Stimulated activated CD8-positive, alpha-beta memory T cell treated with anti-CD3 and anti-CD28 coated beads, Interleukin-7, amount 100 ng/mL, for 48 hours (primary cell): ENCODE measurements at regions not wholly inside any gene's neighbourhood (a gene's known extent, or its start where the extent isn't known, plus 50 kb on each side); places are given as distances from the start of the nearest gene placed in this dataset.

Experiments used
- DNase-seq, 2 donors: peaks; one replicate each; pipeline ENCODE4 v3.0.0-alpha.2; 2020; ENCODE audit warnings: low read depth in 1 of 2; ENCODE audit errors: extremely low read depth in 1 of 2

DNA sequence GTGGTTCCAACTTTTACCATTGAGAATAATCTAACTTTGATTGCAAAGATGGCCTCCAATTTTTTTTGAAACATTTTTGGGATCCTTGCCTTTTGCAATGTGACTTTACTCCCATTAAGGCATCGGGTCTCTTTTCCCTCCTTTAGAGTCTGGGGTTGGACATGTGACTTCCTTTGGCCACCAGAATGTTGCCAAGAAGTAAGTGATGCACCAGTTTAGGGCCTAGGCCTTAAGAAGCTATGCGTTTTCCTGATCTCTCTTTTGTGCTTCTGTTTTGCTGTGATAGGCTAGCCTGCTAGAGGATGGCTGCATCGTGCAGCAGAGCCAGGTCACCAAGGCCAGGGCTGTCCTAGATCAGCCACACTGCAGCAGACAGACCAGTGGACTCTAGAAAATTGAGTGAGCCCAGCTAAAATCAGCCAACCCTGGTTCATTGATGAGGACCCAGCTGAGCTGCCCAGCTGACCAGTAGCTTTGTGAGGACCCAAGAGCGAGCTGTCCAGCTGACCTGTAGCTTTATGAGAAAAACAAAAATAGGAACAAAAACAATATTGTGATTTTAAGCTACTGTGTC, 594.0 kb upstream of the JAG1 start:
- DNase-seq = no peak

DNA sequence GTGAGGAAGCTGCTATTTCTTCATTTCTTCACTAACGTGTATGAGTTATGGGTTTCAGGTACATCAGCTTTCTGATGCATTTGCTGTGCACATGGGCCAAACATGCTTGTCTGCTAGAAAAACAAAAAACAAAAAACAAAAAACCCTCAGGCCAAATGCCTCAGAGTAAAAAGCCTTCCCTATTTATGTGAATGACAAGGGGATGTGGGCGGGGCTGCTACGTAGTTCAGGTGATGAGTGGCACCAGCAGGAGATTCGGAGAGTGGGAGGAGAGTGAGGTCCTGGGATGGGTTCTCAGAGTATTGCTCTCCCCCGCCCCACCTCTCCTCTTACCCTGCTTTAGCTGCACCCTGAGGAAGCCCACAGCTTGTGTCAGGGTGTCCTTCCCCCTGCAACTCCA, 596.8 kb upstream of the JAG1 start:
- no peak for DNase-seq

DNA sequence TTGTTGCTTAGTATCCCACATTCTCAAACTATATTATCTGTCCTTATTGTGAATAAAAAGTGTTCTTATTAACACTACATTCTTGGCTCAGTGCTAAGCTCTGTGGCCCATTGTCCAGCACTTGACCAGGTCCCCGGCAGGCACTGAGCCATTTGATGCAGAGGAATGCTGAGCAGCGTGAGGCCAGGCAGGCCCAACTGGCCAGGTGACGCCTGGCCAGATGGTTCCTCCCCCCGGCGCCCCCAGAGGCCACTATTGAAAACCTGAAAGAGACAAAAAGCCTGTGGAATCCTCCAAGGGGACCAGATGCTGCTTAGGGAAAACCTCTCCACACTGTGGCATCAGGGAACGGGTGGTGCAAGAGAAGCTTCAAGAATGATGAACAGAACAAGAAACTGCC, 597.5 kb upstream of the JAG1 start:
- no peak for DNase-seq

DNA sequence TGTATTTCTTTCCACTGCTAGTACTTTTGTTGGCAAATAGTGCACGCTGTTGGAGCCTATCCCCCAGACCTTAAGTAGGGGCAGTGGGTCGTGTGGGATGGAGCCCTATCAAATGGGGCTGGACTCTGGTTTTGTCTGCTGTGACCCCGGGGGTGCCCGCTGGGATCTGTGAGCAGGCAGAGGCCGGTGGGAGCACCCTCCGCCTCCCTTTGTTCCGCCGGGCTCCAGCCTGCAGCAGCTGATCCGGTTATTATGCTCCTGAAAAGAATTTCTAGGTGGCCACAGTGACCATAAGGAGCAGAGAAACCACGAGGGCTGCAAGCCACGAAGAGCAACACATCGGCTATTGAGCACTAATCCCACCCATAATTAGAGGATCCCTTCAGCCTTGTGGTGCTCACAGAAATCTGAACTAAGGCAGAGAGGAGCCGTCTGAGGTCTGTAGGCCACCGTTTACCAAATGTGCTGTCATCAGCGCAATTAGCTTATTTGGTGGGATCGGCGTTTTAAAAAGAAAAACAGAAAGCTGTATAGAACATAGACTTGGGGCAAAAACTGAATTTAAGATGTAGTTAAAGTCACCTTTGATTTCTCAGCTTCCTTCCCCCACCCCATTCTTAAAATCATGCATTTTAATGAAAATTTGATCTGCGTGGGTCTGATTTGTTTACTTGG, 598.3 kb upstream of the JAG1 start:
- no peak for DNase-seq

DNA sequence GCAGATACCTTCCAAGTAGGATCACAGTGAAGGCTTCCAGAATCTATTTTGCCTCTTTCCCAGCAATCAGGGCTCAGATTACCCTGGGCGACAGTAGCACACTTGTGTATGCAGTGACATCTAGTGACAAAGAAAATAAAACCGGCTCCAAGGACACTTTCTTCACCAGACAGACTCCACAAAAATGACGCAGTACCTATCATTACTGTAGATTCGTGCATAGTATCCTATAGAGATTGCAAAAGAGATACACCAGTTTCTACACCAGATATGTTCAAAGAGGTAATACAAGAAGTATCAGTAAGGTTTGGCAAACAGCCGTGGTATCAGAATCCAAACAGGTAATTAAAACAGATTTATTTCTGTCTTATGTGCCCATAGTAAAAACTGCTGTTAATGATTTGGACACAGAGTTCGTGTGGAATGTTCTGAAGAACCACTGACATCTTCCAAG, 600.4 kb upstream of the JAG1 start:
- no peak for DNase-seq

DNA sequence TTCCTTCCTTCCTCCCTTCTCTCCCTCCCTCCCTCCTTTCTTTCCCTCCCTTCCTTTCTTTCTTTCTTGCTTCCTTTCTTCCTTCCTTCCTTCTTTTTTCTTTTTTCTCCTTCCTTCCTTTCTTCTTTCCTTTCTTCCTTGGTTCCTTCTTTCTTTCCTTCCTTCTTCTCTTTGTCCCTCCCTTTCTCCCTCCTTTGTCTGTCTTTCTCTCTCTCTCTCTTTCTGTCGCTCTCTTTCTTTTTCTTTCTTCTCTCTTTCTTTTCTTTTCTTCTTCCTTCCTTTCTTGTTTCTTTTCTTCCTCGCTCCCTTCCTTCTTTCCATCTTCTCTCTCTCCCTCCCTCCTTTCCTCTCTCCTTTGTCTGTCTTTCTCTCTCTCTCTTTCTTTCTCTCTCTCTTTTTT, 601.9 kb upstream of the JAG1 start:
- DNase-seq = no peak

DNA sequence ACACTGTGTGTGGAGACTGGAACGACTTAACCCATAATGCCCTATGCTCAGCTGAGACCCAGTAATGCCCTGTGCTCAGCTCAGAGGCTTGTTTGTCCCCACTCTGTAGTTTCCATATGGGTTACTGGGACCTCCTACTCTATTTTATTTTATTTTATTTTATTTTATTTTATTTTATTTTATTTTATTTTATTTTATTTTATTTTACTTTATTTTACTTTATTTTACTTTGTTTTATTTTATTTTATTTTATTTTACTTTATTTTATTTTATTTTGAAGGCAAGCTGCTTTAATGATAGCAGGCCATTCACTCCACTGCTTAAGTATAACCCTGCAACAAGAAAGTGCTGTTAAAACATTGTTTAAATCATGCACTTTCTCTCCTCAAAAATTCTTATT, 603.4 kb upstream of the JAG1 start:
- DNase-seq = no peak

DNA sequence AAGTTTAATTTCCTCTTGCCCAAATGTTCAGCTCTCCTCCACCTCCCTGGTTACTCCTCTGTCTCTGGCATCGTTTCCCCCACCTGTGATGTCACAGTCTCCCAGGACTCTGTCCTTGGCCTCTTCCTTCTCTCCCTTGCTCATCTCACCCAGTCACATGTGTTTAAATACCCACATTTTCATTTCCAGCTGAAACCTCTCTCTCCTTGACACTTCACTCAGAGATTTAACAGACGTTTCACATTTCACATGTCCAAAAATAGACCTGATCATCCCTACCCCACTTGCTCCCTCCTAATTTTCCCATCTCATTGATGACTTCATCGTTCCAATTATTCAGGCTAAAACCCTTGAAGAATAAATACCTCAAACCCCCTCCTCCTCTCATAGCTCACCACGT, 604.1 kb upstream of the JAG1 start:
- DNase-seq = no peak

DNA sequence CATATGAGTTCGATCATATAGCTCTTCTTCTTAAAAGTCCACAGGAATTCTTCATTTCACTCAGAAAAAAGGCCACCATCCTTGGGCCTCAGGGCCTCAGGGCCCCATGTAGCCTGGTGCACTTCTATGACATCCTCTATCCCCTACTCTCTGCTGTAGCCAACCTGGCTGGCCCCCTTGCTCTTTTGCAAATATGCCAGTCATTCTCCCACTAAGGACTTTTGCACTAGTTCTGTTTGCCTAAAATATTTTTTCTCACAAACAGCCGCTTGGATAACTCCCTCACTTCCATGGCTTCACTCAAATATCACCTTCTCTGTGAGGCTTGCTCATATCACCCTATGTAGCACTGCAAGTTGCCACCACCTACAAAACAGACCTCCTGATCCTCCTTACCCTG, 604.7 kb upstream of the JAG1 start:
- no peak for DNase-seq

DNA sequence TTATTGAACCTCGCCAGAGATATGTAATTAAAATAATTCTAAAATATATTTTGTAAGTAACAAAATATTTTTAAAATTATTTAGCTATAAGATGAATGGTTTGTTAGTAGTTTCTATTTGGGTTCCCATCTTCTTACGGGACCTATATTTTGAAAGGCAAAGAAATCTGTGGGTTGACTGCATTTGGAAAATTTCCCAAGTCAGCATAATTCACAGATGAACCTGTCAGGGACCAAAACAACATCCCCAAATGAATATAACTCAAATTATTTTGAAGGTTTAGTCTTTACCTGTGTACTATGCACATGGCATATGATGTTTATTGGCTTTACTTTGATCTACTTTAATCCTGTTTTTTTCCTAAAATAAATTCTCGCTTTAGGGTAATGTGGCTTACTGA, 607.4 kb upstream of the JAG1 start:
- DNase-seq = no peak

DNA sequence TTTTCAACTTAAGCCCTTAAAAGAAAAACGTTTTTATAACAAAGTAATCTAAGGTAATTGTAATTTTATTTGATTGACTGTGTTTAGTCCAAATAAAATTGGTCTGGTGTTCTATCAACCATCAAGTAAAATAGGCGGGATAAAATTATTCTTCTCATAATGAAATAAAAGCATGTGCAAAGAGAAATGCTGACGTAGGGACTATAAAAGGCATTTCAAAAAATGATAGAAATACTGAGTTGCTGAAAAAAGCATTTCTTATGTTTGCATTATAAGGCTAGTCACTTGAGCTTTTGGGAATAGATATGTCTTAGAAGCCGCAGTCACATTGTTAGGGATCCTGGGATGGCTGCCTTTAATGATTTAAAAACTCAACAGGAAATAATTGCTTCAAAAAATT, 608.0 kb upstream of the JAG1 start:
- no peak for DNase-seq

DNA sequence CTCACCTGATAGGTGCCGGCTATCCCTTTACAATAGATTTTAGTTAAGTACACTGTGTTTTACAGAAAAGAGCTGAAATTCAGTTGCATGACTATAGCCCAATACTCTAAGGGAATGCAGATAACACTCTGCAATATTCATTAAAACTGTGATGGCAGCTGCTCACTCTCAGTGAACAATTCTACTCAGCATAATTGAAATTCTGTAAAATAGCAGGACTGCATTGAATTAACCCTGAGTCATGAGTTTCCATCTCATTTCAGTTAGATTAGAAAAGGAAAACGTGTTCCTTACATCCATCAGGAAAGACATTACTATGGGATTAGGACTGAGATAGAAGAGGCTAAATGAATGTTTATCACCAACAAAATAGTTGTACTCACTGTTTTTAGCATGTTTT, 613.3 kb upstream of the JAG1 start:
- no peak for DNase-seq

DNA sequence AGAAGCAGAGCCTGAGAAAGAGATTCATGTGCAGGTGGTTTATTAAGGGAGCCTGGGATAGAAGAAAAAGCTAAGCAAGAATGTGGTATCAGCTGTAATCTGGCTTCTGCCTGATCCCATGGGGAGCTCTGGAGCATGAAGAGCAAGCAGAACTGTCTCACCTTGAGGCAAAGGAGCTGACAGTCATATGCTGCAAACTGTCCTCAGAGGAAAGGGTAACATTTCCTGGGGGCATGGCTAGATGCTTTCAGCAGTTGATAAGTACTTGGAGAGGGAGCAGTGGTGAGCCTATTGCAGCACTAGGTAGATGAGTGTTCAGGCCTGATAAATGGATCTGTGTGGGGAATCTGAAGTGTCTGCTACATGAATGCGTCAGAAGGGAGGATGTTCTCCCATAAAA, 621.5 kb upstream of the BTBD3 start:
- DNase-seq = no peak

DNA sequence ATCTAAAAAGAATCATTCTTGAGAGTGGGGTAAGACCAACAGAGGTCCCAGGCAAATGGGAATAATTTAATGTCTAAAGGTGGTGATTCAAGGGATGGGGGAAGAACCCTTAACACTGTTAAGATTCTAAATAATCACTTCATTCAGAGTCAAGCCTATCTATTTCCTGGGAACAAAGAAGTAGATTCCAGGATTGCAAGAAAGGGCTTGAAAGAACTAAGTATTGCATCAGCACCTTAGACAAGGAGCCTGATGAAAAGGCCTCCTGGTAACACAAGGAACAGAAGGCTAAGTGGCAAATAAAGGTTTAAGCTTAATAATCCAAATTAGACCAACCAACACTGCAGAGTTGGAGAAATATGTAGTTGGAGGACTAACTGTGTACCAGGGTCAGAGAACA, 620.7 kb upstream of the BTBD3 start:
- no peak for DNase-seq

DNA sequence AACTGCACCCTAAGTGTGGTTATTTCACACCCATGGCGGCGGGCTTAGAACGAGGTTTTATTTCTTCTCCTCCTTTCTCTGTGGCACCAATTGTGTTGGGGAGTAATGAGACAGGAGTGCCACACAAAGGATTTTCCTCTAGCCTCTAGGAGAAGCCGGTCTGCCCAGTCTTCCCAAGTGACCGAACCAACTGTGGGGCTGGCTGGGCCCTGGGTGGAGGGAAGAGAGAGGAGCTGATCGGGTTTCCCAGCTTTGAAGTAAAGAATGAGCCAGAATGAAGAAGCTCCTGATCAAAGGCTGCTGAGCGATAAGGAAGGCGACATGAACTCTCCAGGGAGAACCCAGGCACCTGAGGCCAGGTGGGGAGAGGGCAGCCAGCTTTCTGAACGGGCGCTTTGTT, 616.0 kb upstream of the BTBD3 start:
- no peak for DNase-seq

DNA sequence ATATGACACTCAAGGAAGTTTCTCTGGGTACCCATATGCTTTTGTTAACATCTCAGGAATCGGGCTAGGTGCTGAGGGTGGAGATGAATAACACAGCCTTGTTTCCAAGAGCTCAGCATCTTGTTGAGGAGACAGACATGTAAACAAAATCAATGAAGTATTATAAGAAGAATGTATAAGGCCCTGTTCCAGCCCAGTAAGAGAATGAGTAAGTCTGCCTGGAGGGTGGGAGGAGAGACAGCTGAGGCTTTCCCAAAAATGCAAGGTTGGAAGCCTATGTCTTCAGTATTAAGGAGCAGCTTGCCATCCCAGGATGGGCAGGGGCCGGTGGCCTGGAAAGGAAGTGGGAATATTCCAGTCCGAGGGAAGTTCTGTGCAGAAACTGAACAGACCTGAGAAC, 615.3 kb upstream of the BTBD3 start:
- no peak for DNase-seq

DNA sequence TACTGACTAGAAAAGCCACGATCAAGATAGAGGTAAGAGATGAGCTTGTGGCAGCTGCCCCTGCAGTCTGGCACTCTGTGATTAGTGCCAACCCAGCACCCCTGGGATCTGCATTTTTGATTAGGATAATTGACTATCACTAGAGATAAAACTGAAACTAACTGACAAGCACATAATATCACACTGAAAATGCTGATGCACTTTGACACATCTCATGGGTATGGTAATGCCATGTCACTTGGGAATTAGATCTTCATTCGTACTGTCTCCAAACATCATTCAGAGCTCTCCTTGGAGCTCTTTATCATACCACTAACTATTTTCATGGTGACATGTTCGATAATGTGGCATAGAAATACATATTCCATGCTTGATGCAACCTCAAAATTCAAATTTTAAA, 612.9 kb upstream of the BTBD3 start:
- DNase-seq = no peak

DNA sequence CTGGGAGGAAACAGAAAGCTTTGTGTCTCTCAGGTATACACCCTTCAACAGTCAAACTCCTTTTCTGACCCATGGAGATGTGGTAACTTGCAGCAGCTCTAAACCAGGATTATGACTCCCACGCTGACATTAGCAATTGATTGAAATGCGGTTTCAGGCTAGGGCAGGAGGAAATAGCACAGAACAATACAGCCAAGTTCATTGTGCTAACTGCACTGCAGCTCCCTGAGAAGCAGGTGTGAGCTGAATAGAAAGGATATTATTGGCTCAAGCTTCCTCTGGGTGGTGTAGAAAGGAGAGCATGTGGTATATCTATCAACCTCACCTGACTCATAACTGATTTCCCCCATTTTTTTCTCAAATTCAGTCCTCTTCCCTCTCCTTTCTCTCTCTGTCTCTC, 612.3 kb upstream of the BTBD3 start:
- no peak for DNase-seq

DNA sequence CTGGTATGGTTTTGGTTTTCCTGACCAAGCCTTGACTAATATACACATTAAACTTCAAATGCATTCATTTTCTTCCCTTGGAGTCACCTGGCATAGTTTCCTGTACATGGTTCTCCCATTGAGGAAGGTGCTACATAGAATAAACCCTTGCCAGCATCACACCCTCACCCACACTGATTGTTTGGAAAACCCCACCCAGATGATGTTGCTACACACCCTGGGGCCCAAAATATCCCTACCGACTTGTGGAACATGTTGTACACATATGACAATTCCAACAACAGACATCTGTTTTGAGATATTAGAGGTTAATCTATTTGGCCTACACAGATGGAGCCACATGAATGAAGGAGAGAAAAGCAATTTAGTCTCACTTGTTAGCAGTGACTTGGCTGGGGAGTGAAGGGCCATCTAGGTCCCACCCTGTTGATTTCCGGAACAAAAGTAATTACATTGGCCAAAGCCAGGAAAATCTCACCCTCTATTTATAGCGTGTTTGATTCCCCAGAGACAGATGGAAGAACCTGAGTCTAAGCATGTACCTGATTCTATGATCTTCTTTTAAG, 606.0 kb upstream of the BTBD3 start:
- no peak for DNase-seq

DNA sequence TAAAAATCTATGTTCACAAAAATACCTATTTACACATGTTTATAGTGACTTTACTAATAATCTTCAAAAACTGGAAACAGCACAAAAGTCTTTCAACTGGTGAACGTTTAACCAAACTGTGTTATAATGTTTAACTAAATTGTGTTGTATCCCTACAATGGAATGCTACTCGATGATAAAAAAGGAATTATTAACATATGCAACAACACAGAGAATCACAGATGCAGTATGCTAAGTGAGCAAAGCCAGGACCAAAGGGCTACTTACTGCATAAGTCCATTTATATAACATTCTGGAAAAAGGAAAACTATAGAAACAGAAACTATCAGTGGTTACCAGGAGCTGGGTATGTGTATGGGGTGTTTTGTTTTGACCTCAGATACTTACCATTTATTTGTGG, 602.2 kb upstream of the BTBD3 start:
- no peak for DNase-seq

DNA sequence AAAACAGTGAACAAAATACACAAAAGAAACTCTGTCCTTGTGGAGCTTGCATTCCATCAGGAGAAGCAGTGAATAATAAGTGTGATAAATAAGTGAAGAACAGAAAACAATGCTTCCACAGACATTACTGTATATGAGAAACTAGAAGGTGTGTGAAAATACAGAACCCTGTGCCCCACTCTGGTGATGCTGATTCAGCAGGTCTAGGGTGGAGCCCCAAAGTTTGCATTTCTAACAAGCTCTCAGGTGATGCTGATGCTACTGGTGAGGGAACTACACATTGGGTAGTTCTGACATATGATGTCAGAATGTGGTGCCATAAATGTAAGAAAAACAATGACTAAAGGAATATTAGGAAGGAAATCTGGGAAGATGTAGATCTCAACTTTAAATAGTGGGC, 601.4 kb upstream of the BTBD3 start:
- no peak for DNase-seq

DNA sequence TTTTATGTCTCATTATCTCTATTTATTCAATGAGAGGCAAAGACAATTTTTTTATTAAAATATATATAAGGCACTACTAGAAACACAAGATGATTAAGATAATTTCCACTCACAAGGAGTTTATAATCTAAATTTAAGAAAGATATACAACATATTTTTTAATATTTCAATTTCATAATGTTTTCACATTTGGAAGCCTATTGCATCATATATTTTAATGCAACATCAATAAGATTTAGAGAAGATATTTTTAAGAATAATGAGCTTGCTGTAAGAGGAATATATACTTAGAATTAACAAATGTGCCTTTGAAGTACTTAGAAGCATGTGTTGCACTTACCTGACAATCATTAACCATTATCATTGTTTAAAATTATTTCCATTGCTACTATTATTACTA, 597.7 kb upstream of the BTBD3 start:
- no peak for DNase-seq

DNA sequence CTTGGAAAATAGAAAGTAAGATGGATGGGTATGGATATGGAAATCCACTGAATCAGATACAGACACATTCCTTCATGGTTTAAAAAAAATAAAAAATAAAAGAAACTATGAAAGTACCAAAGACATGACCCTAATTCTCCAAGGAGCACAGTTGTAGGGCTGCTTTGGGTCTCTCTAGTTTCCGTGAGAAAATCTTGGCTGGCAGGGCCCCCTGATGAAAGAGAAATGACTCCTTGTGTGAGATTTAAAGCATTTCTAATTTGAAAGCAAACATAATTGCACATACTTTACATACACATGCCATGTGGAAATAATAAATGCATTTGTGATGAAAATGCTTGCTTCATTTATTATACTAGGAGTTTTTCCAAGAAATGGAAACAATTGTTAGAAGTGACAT, 593.9 kb upstream of the BTBD3 start:
- no peak for DNase-seq
